ENCODE measurements at regions not wholly inside any gene's neighbourhood (a gene's known extent, or its start where the extent isn't known, plus 50 kb on each side); places are given as distances from the start of the nearest gene placed in this dataset.

- Histone ChIP-seq H3K9me2 (ENCODE audit: low read depth, low read length) (no peaks in the 10 kb centered on the region), H2AFZ (ENCODE audit: low read length) (no peak overlapping the region), H3K4me3 (ENCODE audit: low read depth, low read length, poor library complexity, severe bottlenecking) (no peak overlapping the region), H3K9ac (ENCODE audit: low read length) (no peak overlapping the region), H3K9me3 (ENCODE audit: low read length) (no peaks in the 10 kb centered on the region), H3K36me3 (ENCODE audit: insufficient read depth, low read length) (no peaks in the 10 kb centered on the region), H3K27me3 (ENCODE audit: insufficient read depth, low read length) (peaks cover 4% of the 10 kb centered on the region; the same call in 1 of the 2 replicates), H3K4me1 (ENCODE audit: insufficient read depth, low read length, severe bottlenecking) (no peaks in the 10 kb centered on the region), H3K4me2 (ENCODE audit: low read length) (no peak overlapping the region), H4K20me1 (ENCODE audit: insufficient read depth, low read length) (no peaks in the 10 kb centered on the region), H3K79me2 (ENCODE audit: insufficient read depth, low read length) (no peaks in the 10 kb centered on the region), H3K27ac (ENCODE audit: low read depth, low read length, poor library complexity, severe bottlenecking) (no peak overlapping the region), H3F3A (ENCODE audit: insufficient read depth, low read length) (no peaks in the 10 kb centered on the region)
- TF ChIP-seq EZH2 (IDR thresholded peaks at IDR 0.05; ENCODE audit: borderline replicate concordance, low read length): no peak
- TF ChIP-seq, protein P1, sequence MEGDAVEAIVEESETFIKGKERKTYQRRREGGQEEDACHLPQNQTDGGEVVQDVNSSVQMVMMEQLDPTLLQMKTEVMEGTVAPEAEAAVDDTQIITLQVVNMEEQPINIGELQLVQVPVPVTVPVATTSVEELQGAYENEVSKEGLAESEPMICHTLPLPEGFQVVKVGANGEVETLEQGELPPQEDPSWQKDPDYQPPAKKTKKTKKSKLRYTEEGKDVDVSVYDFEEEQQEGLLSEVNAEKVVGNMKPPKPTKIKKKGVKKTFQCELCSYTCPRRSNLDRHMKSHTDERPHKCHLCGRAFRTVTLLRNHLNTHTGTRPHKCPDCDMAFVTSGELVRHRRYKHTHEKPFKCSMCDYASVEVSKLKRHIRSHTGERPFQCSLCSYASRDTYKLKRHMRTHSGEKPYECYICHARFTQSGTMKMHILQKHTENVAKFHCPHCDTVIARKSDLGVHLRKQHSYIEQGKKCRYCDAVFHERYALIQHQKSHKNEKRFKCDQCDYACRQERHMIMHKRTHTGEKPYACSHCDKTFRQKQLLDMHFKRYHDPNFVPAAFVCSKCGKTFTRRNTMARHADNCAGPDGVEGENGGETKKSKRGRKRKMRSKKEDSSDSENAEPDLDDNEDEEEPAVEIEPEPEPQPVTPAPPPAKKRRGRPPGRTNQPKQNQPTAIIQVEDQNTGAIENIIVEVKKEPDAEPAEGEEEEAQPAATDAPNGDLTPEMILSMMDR (IDR thresholded peaks at IDR 0.05; ENCODE audit: low read length): no peak
These were observed 177.0 kb downstream of the FGF18 start for GRCh38 chr5:171596391-171596878.

GRCh38 chr5:171597946-171598640 lies 178.6 kb downstream of the FGF18 start:
- TF ChIP-seq EZH2 (IDR thresholded peaks at IDR 0.05; ENCODE audit: borderline replicate concordance, low read length): no peak
- TF ChIP-seq, protein P1 (IDR thresholded peaks at IDR 0.05; ENCODE audit: low read length): peak; percentile 46
- H3K27ac ChIP-seq (ENCODE audit: low read depth, low read length, poor library complexity, severe bottlenecking): no peak overlapping the region
- H3K4me3 ChIP-seq (ENCODE audit: low read depth, low read length, poor library complexity, severe bottlenecking): no peak overlapping the region

GRCh38 chr5:171598641-171599152 lies 179.2 kb downstream of the FGF18 start:
- Histone ChIP-seq H3K4me2 (ENCODE audit: low read length) (no peak overlapping the region), H3K4me3 (ENCODE audit: low read depth, low read length, poor library complexity, severe bottlenecking) (no peak overlapping the region), H3K36me3 (ENCODE audit: insufficient read depth, low read length) (no peaks in the 10 kb centered on the region), H3K9me3 (ENCODE audit: low read length) (no peaks in the 10 kb centered on the region), H3K79me2 (ENCODE audit: insufficient read depth, low read length) (no peaks in the 10 kb centered on the region), H3K27ac (ENCODE audit: low read depth, low read length, poor library complexity, severe bottlenecking) (no peak overlapping the region), H3F3A (ENCODE audit: insufficient read depth, low read length) (no peaks in the 10 kb centered on the region), H3K9ac (ENCODE audit: low read length) (no peak overlapping the region), H2AFZ (ENCODE audit: low read length) (no peak overlapping the region), H3K27me3 (ENCODE audit: insufficient read depth, low read length) (peaks cover 4% of the 10 kb centered on the region; the same call in 1 of the 2 replicates), H3K9me2 (ENCODE audit: low read depth, low read length) (no peaks in the 10 kb centered on the region), H3K4me1 (ENCODE audit: insufficient read depth, low read length, severe bottlenecking) (no peaks in the 10 kb centered on the region), H4K20me1 (ENCODE audit: insufficient read depth, low read length) (no peaks in the 10 kb centered on the region)
- TF ChIP-seq EZH2 (IDR thresholded peaks at IDR 0.05; ENCODE audit: borderline replicate concordance, low read length): no peak
- TF ChIP-seq, protein P1 (IDR thresholded peaks at IDR 0.05; ENCODE audit: low read length): no peak

More at GRCh38 chr5:171597946-171598640, 178.6 kb downstream of the FGF18 start:
- no peaks in the 10 kb centered on the region for H3K9me3 ChIP-seq (ENCODE audit: low read length)
- H3K4me2 ChIP-seq (ENCODE audit: low read length): no peak overlapping the region
- H3K27me3 ChIP-seq (ENCODE audit: insufficient read depth, low read length): peaks cover 4% of the 10 kb centered on the region; the same call in 1 of the 2 replicates
- H3K36me3 ChIP-seq (ENCODE audit: insufficient read depth, low read length): no peaks in the 10 kb centered on the region
- no peaks in the 10 kb centered on the region for H3K4me1 ChIP-seq (ENCODE audit: insufficient read depth, low read length, severe bottlenecking)
- H3K79me2 ChIP-seq (ENCODE audit: insufficient read depth, low read length): no peaks in the 10 kb centered on the region
- no peaks in the 10 kb centered on the region for H3F3A ChIP-seq (ENCODE audit: insufficient read depth, low read length)
- no peak overlapping the region for H3K9ac ChIP-seq (ENCODE audit: low read length)
- no peaks in the 10 kb centered on the region for H3K9me2 ChIP-seq (ENCODE audit: low read depth, low read length)
- H2AFZ ChIP-seq (ENCODE audit: low read length): no peak overlapping the region
- H4K20me1 ChIP-seq (ENCODE audit: insufficient read depth, low read length): no peaks in the 10 kb centered on the region
